ENCODE measurements at regions not wholly inside any gene's neighbourhood (a gene's known extent, or its start where the extent isn't known, plus 50 kb on each side); places are given as distances from the start of the nearest gene placed in this dataset.

DNA sequence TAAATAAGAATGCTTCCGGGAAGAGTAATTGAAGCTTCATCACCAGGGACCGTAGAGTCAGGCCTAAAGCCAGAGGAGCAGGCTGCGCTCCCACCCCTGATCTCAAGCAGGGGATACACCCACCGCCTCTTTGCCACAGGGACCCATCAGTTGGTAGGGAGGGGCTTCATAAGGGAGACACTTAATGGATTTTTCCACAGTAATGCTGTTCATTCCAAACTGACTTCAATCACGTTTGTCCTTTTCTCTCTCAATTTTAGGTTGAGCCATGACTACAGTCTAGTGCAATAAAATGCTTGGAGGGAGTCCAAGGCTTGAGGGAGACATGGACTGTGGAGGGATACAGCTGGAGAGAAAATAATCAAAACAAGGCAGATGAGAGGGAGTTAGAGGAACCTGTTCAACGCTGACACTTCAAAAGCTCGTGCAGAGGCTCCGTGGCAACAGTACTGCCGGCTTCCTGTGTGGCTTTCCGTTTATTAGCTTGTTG, 111.5 kb downstream of the SEC16B start:
- TF ChIP-seq POLR2AphosphoS5 (IDR thresholded peaks at IDR 0.05) (no peak), POLR2A (IDR thresholded peaks at IDR 0.05) (no peak)
- TF ChIP-seq, protein P1, sequence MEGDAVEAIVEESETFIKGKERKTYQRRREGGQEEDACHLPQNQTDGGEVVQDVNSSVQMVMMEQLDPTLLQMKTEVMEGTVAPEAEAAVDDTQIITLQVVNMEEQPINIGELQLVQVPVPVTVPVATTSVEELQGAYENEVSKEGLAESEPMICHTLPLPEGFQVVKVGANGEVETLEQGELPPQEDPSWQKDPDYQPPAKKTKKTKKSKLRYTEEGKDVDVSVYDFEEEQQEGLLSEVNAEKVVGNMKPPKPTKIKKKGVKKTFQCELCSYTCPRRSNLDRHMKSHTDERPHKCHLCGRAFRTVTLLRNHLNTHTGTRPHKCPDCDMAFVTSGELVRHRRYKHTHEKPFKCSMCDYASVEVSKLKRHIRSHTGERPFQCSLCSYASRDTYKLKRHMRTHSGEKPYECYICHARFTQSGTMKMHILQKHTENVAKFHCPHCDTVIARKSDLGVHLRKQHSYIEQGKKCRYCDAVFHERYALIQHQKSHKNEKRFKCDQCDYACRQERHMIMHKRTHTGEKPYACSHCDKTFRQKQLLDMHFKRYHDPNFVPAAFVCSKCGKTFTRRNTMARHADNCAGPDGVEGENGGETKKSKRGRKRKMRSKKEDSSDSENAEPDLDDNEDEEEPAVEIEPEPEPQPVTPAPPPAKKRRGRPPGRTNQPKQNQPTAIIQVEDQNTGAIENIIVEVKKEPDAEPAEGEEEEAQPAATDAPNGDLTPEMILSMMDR (IDR thresholded peaks at IDR 0.05), result no peak
- Histone ChIP-seq H3K9me3 (no peaks in the 10 kb centered on the region), H3K4me3 (no peak overlapping the region), H3K4me1 (replicated peaks) (no peaks in the 10 kb centered on the region), H3K36me3 (no peaks in the 10 kb centered on the region), H3K27ac (no peak overlapping the region), H3K27me3 (replicated peaks; ENCODE audit: insufficient read depth) (no peaks in the 10 kb centered on the region)
- DNase-seq (ENCODE audit: low spot score), result no peak
- intact Hi-C loops (cut with DNase I), result no loop called here
- WGBS, result 16% methylated on average over 10 of the region's 10 CpGs

DNA sequence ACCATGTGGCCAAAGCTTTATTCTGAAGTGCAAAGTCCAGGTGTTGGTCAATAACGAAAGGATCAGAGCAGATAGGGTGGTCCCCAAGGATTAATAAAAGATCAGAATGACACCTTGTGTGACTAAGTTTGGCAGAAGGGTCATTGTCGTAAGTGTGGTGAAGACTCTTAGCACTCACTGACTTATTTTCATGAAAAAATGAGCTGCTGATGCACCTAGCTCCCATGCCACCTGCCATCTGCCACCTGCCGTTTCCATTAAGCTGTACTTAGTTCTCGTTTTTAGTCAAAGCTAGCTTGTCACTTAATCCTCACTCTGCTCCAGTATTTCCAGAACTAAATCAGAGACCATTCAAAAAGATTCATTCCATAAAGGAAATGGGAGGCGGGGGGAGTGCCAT, 112.6 kb downstream of the SEC16B start:
- H3K27me3 ChIP-seq (replicated peaks; ENCODE audit: insufficient read depth), result no peaks in the 10 kb centered on the region
- no peak overlapping the region for H3K27ac ChIP-seq
- DNase-seq (ENCODE audit: low spot score), result no peak
- intact Hi-C loops (cut with DNase I), result no loop called here
- TF ChIP-seq, protein P1 (IDR thresholded peaks at IDR 0.05), result no peak
- TF ChIP-seq POLR2A (IDR thresholded peaks at IDR 0.05) (no peak), POLR2AphosphoS5 (IDR thresholded peaks at IDR 0.05) (no peak)
- no peaks in the 10 kb centered on the region for H3K9me3 ChIP-seq
- 93% methylated on average over 5 of the region's 5 CpGs for WGBS
- no peak overlapping the region for H3K4me3 ChIP-seq
- H3K4me1 ChIP-seq (replicated peaks), result no peaks in the 10 kb centered on the region
- no peaks in the 10 kb centered on the region for H3K36me3 ChIP-seq

DNA sequence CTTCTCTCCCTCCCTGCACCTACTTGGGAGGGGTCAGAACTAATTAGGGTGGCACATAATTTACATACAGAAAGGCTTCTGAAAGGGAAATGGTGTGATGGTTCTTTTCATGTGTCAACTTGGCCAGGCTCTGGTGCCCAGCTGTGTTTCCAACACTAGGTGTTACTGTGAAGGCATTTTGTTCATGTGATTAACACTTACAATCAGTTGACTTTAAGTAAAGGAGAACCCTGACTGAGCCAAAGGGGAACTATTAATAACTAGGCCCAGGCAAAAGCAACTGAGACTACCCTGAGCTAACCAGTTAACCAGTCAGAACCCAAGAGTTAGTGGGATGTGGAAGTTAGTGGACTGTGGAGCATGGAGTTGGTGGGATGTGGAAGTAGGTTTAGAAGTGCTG, 114.9 kb downstream of the SEC16B start:
- Histone ChIP-seq H3K4me3 (no peak overlapping the region), H3K27ac (no peak overlapping the region), H3K4me1 (replicated peaks) (no peaks in the 10 kb centered on the region), H3K36me3 (no peaks in the 10 kb centered on the region), H3K9me3 (no peaks in the 10 kb centered on the region), H3K27me3 (replicated peaks; ENCODE audit: insufficient read depth) (no peaks in the 10 kb centered on the region)
- DNase-seq (ENCODE audit: low spot score), result no peak
- TF ChIP-seq, protein P1 (IDR thresholded peaks at IDR 0.05), result no peak
- no peak for TF ChIP-seq POLR2A (IDR thresholded peaks at IDR 0.05)
- no peak for TF ChIP-seq POLR2AphosphoS5 (IDR thresholded peaks at IDR 0.05)
- intact Hi-C loops (cut with DNase I), result no loop called here

DNA sequence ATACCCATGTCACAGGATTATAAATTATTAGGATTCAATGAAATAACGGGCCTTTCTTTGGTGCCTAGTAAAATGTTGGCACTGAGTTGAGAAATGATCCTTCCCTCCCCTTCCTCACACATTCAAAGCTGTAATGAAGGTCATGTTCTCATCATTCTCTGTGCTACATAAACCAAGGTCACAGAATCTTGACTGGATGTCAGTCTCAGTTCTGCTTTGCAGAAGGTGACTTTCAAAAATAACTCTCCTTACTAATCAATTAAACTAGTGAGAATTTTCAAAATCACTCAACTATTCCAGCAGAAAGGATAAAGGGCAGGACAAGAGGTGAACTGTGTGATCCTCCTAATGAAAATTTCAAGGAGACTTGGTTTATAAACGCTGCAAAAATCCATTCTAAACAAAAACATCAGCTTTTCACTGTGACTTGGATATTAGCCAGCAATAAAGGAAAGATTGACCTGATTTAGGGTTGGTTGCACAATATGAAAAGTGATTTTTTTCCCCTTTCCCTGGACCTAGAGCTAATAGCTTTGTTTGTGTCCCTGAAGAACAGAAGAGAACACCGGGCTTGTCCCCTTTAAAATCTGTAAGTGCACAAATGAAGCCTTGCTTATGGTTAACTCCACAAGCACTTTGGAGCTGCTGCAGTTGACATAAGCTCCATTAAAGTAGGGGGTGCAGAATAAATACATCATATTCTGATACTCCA, 120.1 kb downstream of the SEC16B start:
- TF ChIP-seq, protein P1 (IDR thresholded peaks at IDR 0.05), result no peak
- no peak for TF ChIP-seq POLR2A (IDR thresholded peaks at IDR 0.05)
- no peak for TF ChIP-seq POLR2AphosphoS5 (IDR thresholded peaks at IDR 0.05)
- no peak for DNase-seq (ENCODE audit: low spot score)
- intact Hi-C loops (cut with DNase I), result no loop called here
- no peaks in the 10 kb centered on the region for H3K9me3 ChIP-seq
- H3K4me1 ChIP-seq (replicated peaks), result no peaks in the 10 kb centered on the region
- H3K36me3 ChIP-seq, result no peaks in the 10 kb centered on the region
- no peak overlapping the region for H3K4me3 ChIP-seq
- no peak overlapping the region for H3K27ac ChIP-seq
- no peaks in the 10 kb centered on the region for H3K27me3 ChIP-seq (replicated peaks; ENCODE audit: insufficient read depth)
- 24% methylated on average over 3 of the region's 3 CpGs for WGBS

DNA sequence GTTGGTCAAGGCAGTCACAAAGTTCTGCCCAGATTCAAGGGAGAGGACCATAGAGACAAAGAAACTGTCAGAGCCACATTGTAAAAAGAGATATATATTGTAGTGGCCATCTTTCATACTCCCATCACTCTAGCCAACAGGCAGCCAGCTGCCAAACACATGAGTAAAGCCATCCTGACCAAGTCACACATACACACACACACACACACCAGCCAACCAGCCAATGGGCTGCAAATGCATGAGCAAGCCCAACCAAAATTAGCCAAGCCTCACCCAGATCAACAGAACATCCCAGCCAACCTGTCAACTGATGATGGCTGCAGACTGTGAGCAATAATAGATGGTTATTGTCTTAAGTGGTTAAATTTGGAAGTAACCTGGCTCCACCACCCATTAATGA, 120.7 kb downstream of the SEC16B start:
- H3K9me3 ChIP-seq, result no peaks in the 10 kb centered on the region
- DNase-seq (ENCODE audit: low spot score), result no peak
- no peak for TF ChIP-seq POLR2A (IDR thresholded peaks at IDR 0.05)
- TF ChIP-seq POLR2AphosphoS5 (IDR thresholded peaks at IDR 0.05), result no peak
- TF ChIP-seq, protein P1 (IDR thresholded peaks at IDR 0.05), result no peak
- intact Hi-C loops (cut with DNase I), result no loop called here
- no peak overlapping the region for H3K4me3 ChIP-seq
- no peaks in the 10 kb centered on the region for H3K4me1 ChIP-seq (replicated peaks)
- H3K27ac ChIP-seq, result no peak overlapping the region
- H3K36me3 ChIP-seq, result no peaks in the 10 kb centered on the region
- H3K27me3 ChIP-seq (replicated peaks; ENCODE audit: insufficient read depth), result no peaks in the 10 kb centered on the region
